Smooth muscle cell (in vitro differentiated cells): ENCODE measurements at regions not wholly inside any gene's neighbourhood (a gene's known extent, or its start where the extent isn't known, plus 50 kb on each side); places are given as distances from the start of the nearest gene placed in this dataset.

Experiments used
- DNase-seq: peaks from one replicate; lab custom pipeline; 2025; ENCODE audit not compliant: unreplicated experiment; lab: John Stamatoyannopoulos, UW
- H2AFZ ChIP-seq: fragments of 200-600 bp; sonication (generic); 2 replicates; pipeline ENCODE4 v1.6.0; 2016; ENCODE audit warnings: antibody characterized with exemption, low read depth, mild to moderate bottlenecking
- H3F3A ChIP-seq: fragments of 200-600 bp; sonication (generic); 2 replicates; pipeline ENCODE4 v1.6.0; 2017; ENCODE audit warnings: antibody characterized with exemption, low read depth
- H3K27ac ChIP-seq: fragments of 200-600 bp; sonication (generic); 2 replicates; pipeline ENCODE4 v1.5.1; 2016; ENCODE audit warnings: low read depth, mild to moderate bottlenecking
- H3K27me3 ChIP-seq: fragments of 200-600 bp; sonication (generic); 2 replicates; pipeline ENCODE4 v1.6.1; 2016; ENCODE audit warnings: low read depth, mild to moderate bottlenecking
- H3K36me3 ChIP-seq: fragments of 200-600 bp; sonication (generic); 2 replicates; pipeline ENCODE4 v1.5.1; 2016; ENCODE audit warnings: low read depth
- H3K4me1 ChIP-seq: fragments of 200-600 bp; sonication (generic); 2 replicates; pipeline ENCODE4 v1.5.1; 2016; ENCODE audit warnings: low read depth
- H3K4me2 ChIP-seq: fragments of 200-600 bp; sonication (generic); 2 replicates; pipeline ENCODE4 v1.6.0; 2016; ENCODE audit warnings: mild to moderate bottlenecking
- H3K4me3 ChIP-seq: fragments of 200-600 bp; sonication (generic); 2 replicates; pipeline ENCODE4 v1.5.1; 2016; ENCODE audit warnings: mild to moderate bottlenecking
- H3K79me2 ChIP-seq: fragments of 200-600 bp; sonication (generic); 2 replicates; pipeline ENCODE4 v1.6.0; 2016; ENCODE audit warnings: low read depth, mild to moderate bottlenecking
- H3K9ac ChIP-seq: fragments of 200-600 bp; sonication (generic); 2 replicates; pipeline ENCODE4 v1.6.0; 2016; ENCODE audit warnings: low read depth
- H3K9me3 ChIP-seq: fragments of 200-600 bp; sonication (generic); replicated peaks from 2 replicates; pipeline ENCODE4 v1.5.1; 2016; ENCODE audit warnings: low read depth
- H4K20me1 ChIP-seq: fragments of 200-600 bp; sonication (generic); 2 replicates; pipeline ENCODE4 v1.6.0; 2016; ENCODE audit warnings: low read depth
- CTCF ChIP-seq: fragments of 200-600 bp; sonication (generic); IDR thresholded peaks from 2 replicates; pipeline ENCODE4 v1.5.1; 2017; ENCODE audit warnings: borderline replicate concordance, mild to moderate bottlenecking, antibody characterized with exemption; ENCODE audit not compliant: insufficient read depth, poor library complexity, severe bottlenecking
- WGBS: methylation state at CpG from one replicate; pipeline ENCODE4 v1.1.7; 2016; ENCODE audit warnings: low lambda C conversion rate; 5-methylcytosine and 5-hydroxymethylcytosine counted together

GRCh38 chr16:87246269-87247065 lies 70.7 kb downstream of the C16orf95 start:
- Histone ChIP-seq H3K4me3 (no peak overlapping the region), H3K27ac (no peak overlapping the region), H3K4me1 (no peaks in the 10 kb centered on the region), H3K79me2 (no peaks in the 10 kb centered on the region), H3K27me3 (no peaks in the 10 kb centered on the region), H3K36me3 (no peaks in the 10 kb centered on the region), H3K4me2 (no peak overlapping the region), H3F3A (no peaks in the 10 kb centered on the region), H4K20me1 (no peaks in the 10 kb centered on the region), H3K9ac (no peak overlapping the region), H2AFZ (no peak overlapping the region), H3K9me3 (no peaks in the 10 kb centered on the region)
- no peak for TF ChIP-seq CTCF
- 74% methylated on average over 14 of the region's 14 CpGs for WGBS
- DNase-seq = no peak

- 91% methylated on average over 3 of the region's 3 CpGs for WGBS
- Histone ChIP-seq H3K9me3 (no peaks in the 10 kb centered on the region), H3K27me3 (no peaks in the 10 kb centered on the region), H3K4me2 (no peak overlapping the region), H3K9ac (no peak overlapping the region), H3F3A (no peaks in the 10 kb centered on the region), H3K79me2 (no peaks in the 10 kb centered on the region), H3K4me1 (no peaks in the 10 kb centered on the region), H3K27ac (no peak overlapping the region), H2AFZ (no peak overlapping the region), H3K36me3 (no peaks in the 10 kb centered on the region), H3K4me3 (no peak overlapping the region), H4K20me1 (no peaks in the 10 kb centered on the region)
- TF ChIP-seq CTCF = no peak
- DNase-seq = no peak
Measured at GRCh38 chr16:87248714-87249113, 68.5 kb downstream of the C16orf95 start.

- WGBS = 91% methylated on average over 10 of the region's 10 CpGs
- Histone ChIP-seq H3K27me3 (no peaks in the 10 kb centered on the region), H2AFZ (no peak overlapping the region), H3K27ac (no peak overlapping the region), H3K9me3 (no peaks in the 10 kb centered on the region), H3F3A (no peaks in the 10 kb centered on the region), H3K79me2 (no peaks in the 10 kb centered on the region), H3K9ac (no peak overlapping the region), H3K4me1 (no peaks in the 10 kb centered on the region), H3K4me3 (no peak overlapping the region), H3K4me2 (no peak overlapping the region), H4K20me1 (no peaks in the 10 kb centered on the region), H3K36me3 (no peaks in the 10 kb centered on the region)
- no peak for TF ChIP-seq CTCF
- no peak for DNase-seq
Measured at GRCh38 chr16:87249425-87249824, 67.8 kb downstream of the C16orf95 start.

- no peak overlapping the region for H3K4me2 ChIP-seq
- no peak overlapping the region for H3K9ac ChIP-seq
- H3F3A ChIP-seq = no peaks in the 10 kb centered on the region
- H3K4me1 ChIP-seq = no peaks in the 10 kb centered on the region
- no peaks in the 10 kb centered on the region for H3K79me2 ChIP-seq
- H3K36me3 ChIP-seq = no peaks in the 10 kb centered on the region
- no peak overlapping the region for H3K27ac ChIP-seq
- H3K4me3 ChIP-seq = no peak overlapping the region
- no peaks in the 10 kb centered on the region for H3K9me3 ChIP-seq
- H3K27me3 ChIP-seq = no peaks in the 10 kb centered on the region
- H2AFZ ChIP-seq = no peak overlapping the region
- DNase-seq = no peak
- no peaks in the 10 kb centered on the region for H4K20me1 ChIP-seq
- TF ChIP-seq CTCF = no peak
- WGBS = 82% methylated on average over 2 of the region's 2 CpGs
Measured at GRCh38 chr16:87250431-87250960, 66.7 kb downstream of the C16orf95 start.
